ENCODE measurements at regions not wholly inside any gene's neighbourhood (a gene's known extent, or its start where the extent isn't known, plus 50 kb on each side); places are given as distances from the start of the nearest gene placed in this dataset.
A peak's percentile ranks its signal among the peaks of the same experiment; 100 is the strongest.

- Histone ChIP-seq H3K36me3 (ENCODE audit: control insufficient read depth in 2 of 3, insufficient read depth in 3 of 3, low read length in 3 of 3) (no peaks in the 10 kb centered on the region), H3K4me3 (ENCODE audit: low read length in 3 of 3) (no peak overlapping the region), H3K27ac (ENCODE audit: low read depth in 2 of 2, low read length in 2 of 2) (no peak overlapping the region), H3K4me1 (ENCODE audit: control insufficient read depth in 2 of 3, insufficient read depth in 2 of 3, low read depth in 1 of 3, low read length in 3 of 3) (no peaks in the 10 kb centered on the region), H3K9me3 (ENCODE audit: control insufficient read depth in 2 of 3, insufficient read depth in 1 of 3, low read length in 3 of 3) (peaks cover 0 to 17% (median 3%) of the 10 kb centered on the region in 3 donors), H3K9ac (ENCODE audit: low read length in 3 of 3) (no peak overlapping the region), H3K27me3 (ENCODE audit: control insufficient read depth, insufficient read depth, low read length) (no peaks in the 10 kb centered on the region)
- no peak for DNase-seq
- intact Hi-C loops (cut with DNase I): no loop called here
- TF ChIP-seq CTCF (IDR thresholded peaks at IDR 0.05; ENCODE audit: borderline replicate concordance, extremely low read depth, insufficient read depth): no peak
- FAIRE-seq: no peak
Measured at GRCh38 chr11:69388210-69388609, 93.3 kb upstream of the LINC01488 start.

GRCh38 chr11:69388661-69389060 is 92.8 kb upstream of the LINC01488 start:
- H3K27me3 ChIP-seq (ENCODE audit: control insufficient read depth, insufficient read depth, low read length): no peaks in the 10 kb centered on the region
- H3K9ac ChIP-seq (ENCODE audit: low read length in 3 of 3): no peak overlapping the region
- DNase-seq (no peak), FAIRE-seq (no peak)
- no peaks in the 10 kb centered on the region for H3K36me3 ChIP-seq (ENCODE audit: control insufficient read depth in 2 of 3, insufficient read depth in 3 of 3, low read length in 3 of 3)
- intact Hi-C loops (cut with DNase I): no loop called here
- H3K4me3 ChIP-seq (ENCODE audit: low read length in 3 of 3): no peak overlapping the region
- H3K4me1 ChIP-seq (ENCODE audit: control insufficient read depth in 2 of 3, insufficient read depth in 2 of 3, low read depth in 1 of 3, low read length in 3 of 3): no peaks in the 10 kb centered on the region
- no peak overlapping the region for H3K27ac ChIP-seq (ENCODE audit: low read depth in 2 of 2, low read length in 2 of 2)
- no peak for TF ChIP-seq CTCF (IDR thresholded peaks at IDR 0.05; ENCODE audit: borderline replicate concordance, extremely low read depth, insufficient read depth)
- H3K9me3 ChIP-seq (ENCODE audit: control insufficient read depth in 2 of 3, insufficient read depth in 1 of 3, low read length in 3 of 3): peaks cover 0 to 17% (median 3%) of the 10 kb centered on the region in 3 donors

GRCh38 chr11:69390561-69390960 is 90.9 kb upstream of the LINC01488 start:
- H3K27me3 ChIP-seq (ENCODE audit: control insufficient read depth, insufficient read depth, low read length): no peaks in the 10 kb centered on the region
- no peak overlapping the region for H3K27ac ChIP-seq (ENCODE audit: low read depth in 2 of 2, low read length in 2 of 2)
- no peak overlapping the region for H3K4me3 ChIP-seq (ENCODE audit: low read length in 3 of 3)
- no peak overlapping the region for H3K9ac ChIP-seq (ENCODE audit: low read length in 3 of 3)
- no peak for TF ChIP-seq CTCF (IDR thresholded peaks at IDR 0.05; ENCODE audit: borderline replicate concordance, extremely low read depth, insufficient read depth)
- peak in 1 of 5 donors; percentile 47 for DNase-seq
- intact Hi-C loops (cut with DNase I): no loop called here
- H3K9me3 ChIP-seq (ENCODE audit: control insufficient read depth in 2 of 3, insufficient read depth in 1 of 3, low read length in 3 of 3): peaks cover 0 to 17% (median 3%) of the 10 kb centered on the region in 3 donors
- H3K4me1 ChIP-seq (ENCODE audit: control insufficient read depth in 2 of 3, insufficient read depth in 2 of 3, low read depth in 1 of 3, low read length in 3 of 3): no peaks in the 10 kb centered on the region
- no peak for FAIRE-seq
- no peaks in the 10 kb centered on the region for H3K36me3 ChIP-seq (ENCODE audit: control insufficient read depth in 2 of 3, insufficient read depth in 3 of 3, low read length in 3 of 3)
